ENCODE measurements at regions not wholly inside any gene's neighbourhood (a gene's known extent, or its start where the extent isn't known, plus 50 kb on each side); places are given as distances from the start of the nearest gene placed in this dataset.
"Not testable (repeated sequence)": the region's sequence is repeated elsewhere in the genome, so short reads cannot be mapped to it uniquely, and the experiment has no call there.

DNA sequence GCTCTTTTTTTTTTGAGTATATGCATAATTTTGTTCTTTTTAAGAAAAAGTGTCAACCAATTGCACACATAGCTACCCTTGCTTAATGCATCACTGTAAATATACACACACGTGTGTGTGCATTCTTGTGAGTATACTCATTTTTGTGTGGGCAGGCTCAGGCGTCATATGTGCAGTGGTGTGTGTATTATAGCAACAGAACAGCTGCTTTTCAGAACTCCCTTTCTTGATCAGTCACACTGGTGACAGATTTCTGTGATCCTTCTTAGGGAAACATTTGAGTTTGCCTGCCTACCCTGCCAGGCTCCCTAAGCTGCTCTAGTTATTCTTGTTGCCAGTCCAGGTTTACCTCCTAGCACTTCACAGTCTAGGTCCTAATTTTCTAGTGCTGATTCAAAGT, 287.0 kb upstream of the SEMA6A start:
- H3K36me3 ChIP-seq (ENCODE audit: control insufficient read depth, insufficient read depth, low read length), result no peaks in the 10 kb centered on the region
- no peaks in the 10 kb centered on the region for H3K27me3 ChIP-seq (ENCODE audit: control insufficient read depth, insufficient read depth, low read length)
- peak; percentile 32 for DNase-seq (ENCODE audit: low read depth)
- TF ChIP-seq, protein P1, sequence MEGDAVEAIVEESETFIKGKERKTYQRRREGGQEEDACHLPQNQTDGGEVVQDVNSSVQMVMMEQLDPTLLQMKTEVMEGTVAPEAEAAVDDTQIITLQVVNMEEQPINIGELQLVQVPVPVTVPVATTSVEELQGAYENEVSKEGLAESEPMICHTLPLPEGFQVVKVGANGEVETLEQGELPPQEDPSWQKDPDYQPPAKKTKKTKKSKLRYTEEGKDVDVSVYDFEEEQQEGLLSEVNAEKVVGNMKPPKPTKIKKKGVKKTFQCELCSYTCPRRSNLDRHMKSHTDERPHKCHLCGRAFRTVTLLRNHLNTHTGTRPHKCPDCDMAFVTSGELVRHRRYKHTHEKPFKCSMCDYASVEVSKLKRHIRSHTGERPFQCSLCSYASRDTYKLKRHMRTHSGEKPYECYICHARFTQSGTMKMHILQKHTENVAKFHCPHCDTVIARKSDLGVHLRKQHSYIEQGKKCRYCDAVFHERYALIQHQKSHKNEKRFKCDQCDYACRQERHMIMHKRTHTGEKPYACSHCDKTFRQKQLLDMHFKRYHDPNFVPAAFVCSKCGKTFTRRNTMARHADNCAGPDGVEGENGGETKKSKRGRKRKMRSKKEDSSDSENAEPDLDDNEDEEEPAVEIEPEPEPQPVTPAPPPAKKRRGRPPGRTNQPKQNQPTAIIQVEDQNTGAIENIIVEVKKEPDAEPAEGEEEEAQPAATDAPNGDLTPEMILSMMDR (IDR thresholded peaks at IDR 0.05; ENCODE audit: insufficient read depth, low read length, poor library complexity, severe bottlenecking), result no peak
- no peak overlapping the region for H3K4me3 ChIP-seq (ENCODE audit: low read depth, low read length)

DNA sequence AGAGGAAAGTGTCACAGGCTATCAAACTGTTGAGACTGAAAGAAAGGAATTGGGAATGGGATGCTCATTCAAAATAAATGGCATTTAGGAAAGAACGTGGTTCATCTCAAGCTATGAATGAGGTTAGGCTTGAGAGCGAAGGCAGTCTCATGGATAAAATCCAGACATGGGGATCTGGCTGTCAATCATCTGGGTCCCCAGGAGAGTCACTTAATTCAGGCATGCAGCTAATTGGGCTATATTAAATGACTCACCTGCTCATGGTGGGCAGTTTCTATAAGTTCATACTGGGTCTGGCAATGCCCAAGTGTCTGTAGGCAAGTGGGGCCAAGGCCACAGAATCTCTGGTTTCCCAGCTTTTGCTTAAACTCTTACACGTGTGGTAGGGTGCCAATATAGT, 286.5 kb upstream of the SEMA6A start:
- Histone ChIP-seq H3K27me3 (ENCODE audit: control insufficient read depth, insufficient read depth, low read length) (no peaks in the 10 kb centered on the region), H3K36me3 (ENCODE audit: control insufficient read depth, insufficient read depth, low read length) (no peaks in the 10 kb centered on the region), H3K4me3 (ENCODE audit: low read depth, low read length) (no peak overlapping the region)
- TF ChIP-seq, protein P1 (IDR thresholded peaks at IDR 0.05; ENCODE audit: insufficient read depth, low read length, poor library complexity, severe bottlenecking), result no peak
- no peak for DNase-seq (ENCODE audit: low read depth)

DNA sequence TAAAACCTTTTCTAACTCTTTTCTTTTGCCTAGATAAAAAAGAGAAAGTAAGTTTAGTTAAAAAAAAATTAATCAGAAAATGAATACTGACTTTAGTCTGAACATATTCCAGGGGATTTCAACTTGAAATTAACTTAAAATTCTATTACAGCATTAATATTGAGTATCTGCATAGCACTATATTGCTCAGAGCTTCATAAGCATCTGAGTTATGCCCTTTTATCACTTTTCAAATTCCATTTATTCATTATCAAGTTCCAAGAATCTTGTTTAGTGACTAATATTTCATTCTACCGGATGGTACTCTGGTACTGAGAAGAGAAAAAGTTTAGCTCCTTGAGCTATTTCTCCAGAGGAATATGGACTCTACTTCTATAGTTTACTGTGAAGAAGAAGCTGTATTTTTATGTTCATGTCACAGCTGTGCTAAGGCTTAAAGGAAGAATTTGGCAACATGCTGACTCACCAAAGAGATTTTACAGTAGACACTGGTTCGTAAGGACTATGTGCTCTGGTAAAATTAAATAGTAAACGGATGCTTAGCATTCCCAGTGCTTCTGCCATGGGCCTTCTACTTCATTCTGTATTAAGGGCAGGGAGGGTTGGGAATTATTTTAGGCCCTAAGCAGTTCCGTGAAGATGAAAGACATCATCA, 285.2 kb upstream of the SEMA6A start:
- no peaks in the 10 kb centered on the region for H3K27me3 ChIP-seq (ENCODE audit: control insufficient read depth, insufficient read depth, low read length)

DNA sequence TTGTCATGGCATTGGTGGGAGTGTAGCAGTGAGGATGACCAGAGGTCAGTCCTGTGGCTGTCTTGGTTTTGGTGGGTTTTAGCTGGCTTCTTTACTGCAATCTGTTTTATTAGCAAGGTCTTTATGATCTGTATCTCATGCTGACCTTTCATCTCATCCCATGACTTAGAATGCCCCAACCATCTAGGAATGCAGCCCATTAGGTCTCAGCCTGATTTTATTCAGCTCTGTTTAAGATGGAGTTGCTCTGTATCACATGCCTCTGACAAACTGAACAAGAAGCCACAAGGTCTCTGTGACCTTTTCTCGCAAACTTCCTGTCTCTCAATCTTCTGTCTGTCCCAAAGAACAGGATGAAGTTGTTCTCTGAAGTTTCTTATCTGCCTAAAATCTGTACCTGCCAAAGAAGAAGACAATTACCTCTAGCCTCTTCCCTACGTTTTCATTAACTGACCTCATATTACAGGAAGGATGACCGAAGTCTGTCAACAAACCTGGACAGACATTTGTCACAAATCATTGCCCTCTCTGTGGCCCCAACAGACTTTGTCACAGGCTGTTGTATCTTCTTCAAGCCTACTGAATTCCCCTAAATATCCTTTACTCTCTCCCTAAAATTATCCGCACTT, 284.2 kb upstream of the SEMA6A start:
- no peak for DNase-seq (ENCODE audit: low read depth)
- TF ChIP-seq, protein P1 (IDR thresholded peaks at IDR 0.05; ENCODE audit: insufficient read depth, low read length, poor library complexity, severe bottlenecking), result no peak
- Histone ChIP-seq H3K27me3 (ENCODE audit: control insufficient read depth, insufficient read depth, low read length) (no peaks in the 10 kb centered on the region), H3K4me3 (ENCODE audit: low read depth, low read length) (no peak overlapping the region), H3K36me3 (ENCODE audit: control insufficient read depth, insufficient read depth, low read length) (no peaks in the 10 kb centered on the region)

More for the DNA sequence above, 285.2 kb upstream of the SEMA6A start:
- no peak for DNase-seq (ENCODE audit: low read depth)
- Histone ChIP-seq H3K36me3 (ENCODE audit: control insufficient read depth, insufficient read depth, low read length) (no peaks in the 10 kb centered on the region), H3K4me3 (ENCODE audit: low read depth, low read length) (no peak overlapping the region)
- TF ChIP-seq, protein P1 (IDR thresholded peaks at IDR 0.05; ENCODE audit: insufficient read depth, low read length, poor library complexity, severe bottlenecking), result no peak

DNA sequence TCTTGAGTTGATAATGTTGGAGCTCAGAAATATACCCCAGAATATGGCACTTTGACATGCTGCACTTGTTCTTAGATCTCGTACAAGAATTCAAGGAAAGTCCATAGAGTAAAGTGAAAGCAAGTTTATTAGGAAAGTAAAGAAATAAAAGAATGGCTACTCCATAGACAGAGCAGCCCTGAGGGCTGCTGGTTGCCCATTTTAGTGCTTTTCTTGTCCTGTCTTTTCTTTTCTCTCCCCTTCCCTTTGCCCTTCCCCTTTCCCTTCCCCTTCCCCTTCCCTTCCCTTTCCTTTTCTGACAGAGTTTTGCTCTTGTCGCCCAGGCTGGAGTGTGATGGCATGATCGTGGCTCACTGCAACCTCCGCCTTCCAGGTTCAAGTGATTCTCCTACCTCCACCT, 283.4 kb upstream of the SEMA6A start:
- DNase-seq (ENCODE audit: low read depth), result not testable (repeated sequence)

DNA sequence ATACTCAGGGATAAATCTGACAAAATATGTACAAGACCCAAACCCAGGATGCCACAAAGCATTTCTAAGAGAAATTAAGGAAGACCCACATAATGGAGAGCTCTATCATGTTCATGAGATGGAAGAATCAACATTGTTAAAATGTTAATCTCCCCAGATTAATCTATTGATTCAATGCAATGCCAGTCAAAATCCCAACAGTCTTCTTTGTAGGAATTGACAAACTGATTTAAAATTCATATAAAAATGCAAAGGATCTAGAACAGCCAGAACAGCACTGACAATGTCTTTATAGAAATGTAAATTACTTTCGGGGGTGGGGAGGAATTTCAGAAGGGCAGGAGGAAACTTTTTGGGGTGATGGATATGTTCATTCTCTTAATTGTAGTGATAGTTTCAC, 281.6 kb upstream of the SEMA6A start:
- no peak for DNase-seq (ENCODE audit: low read depth)
- Histone ChIP-seq H3K27me3 (ENCODE audit: control insufficient read depth, insufficient read depth, low read length) (no peaks in the 10 kb centered on the region), H3K4me3 (ENCODE audit: low read depth, low read length) (no peak overlapping the region), H3K36me3 (ENCODE audit: control insufficient read depth, insufficient read depth, low read length) (no peaks in the 10 kb centered on the region)
- TF ChIP-seq, protein P1 (IDR thresholded peaks at IDR 0.05; ENCODE audit: insufficient read depth, low read length, poor library complexity, severe bottlenecking), result no peak

More for the DNA sequence above, 283.4 kb upstream of the SEMA6A start:
- not testable (repeated sequence) for H3K4me3 ChIP-seq (ENCODE audit: low read depth, low read length); H3K27me3 ChIP-seq (ENCODE audit: control insufficient read depth, insufficient read depth, low read length); H3K36me3 ChIP-seq (ENCODE audit: control insufficient read depth, insufficient read depth, low read length)

Measured in kidney epithelial cell (primary cell).